ENCODE measurements at regions not wholly inside any gene's neighbourhood (a gene's known extent, or its start where the extent isn't known, plus 50 kb on each side); places are given as distances from the start of the nearest gene placed in this dataset.

DNA sequence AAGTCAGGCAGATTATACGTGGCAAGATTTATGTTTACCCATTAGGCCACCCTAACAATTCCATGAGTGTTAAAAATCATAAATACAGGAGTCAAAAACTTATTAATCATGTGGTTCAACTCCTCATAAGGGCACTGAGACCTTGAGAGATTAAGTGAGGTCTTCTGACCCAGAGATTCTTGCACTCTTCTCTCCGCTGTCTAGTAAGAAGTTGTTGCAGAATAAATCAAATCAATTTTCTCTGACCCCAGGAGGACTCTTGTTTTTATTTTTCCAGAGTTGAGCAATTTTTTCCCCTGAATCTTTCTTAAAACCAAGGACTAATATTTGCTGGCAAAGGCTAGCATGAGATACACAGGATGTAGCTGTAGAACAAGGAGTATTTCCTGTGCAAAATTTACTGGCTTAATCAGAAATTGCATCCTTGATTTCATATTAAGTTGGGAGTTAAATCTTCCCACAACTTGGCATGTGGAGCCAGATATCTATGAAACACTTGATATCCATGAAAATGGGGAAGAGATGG lies 90.9 kb upstream of the PTHLH start:
- TF ChIP-seq ZFX (IDR thresholded peaks at IDR 0.05): no peak
- TF ChIP-seq, protein P1, sequence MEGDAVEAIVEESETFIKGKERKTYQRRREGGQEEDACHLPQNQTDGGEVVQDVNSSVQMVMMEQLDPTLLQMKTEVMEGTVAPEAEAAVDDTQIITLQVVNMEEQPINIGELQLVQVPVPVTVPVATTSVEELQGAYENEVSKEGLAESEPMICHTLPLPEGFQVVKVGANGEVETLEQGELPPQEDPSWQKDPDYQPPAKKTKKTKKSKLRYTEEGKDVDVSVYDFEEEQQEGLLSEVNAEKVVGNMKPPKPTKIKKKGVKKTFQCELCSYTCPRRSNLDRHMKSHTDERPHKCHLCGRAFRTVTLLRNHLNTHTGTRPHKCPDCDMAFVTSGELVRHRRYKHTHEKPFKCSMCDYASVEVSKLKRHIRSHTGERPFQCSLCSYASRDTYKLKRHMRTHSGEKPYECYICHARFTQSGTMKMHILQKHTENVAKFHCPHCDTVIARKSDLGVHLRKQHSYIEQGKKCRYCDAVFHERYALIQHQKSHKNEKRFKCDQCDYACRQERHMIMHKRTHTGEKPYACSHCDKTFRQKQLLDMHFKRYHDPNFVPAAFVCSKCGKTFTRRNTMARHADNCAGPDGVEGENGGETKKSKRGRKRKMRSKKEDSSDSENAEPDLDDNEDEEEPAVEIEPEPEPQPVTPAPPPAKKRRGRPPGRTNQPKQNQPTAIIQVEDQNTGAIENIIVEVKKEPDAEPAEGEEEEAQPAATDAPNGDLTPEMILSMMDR (conservative IDR thresholded peaks at IDR 0.05): no peak

DNA sequence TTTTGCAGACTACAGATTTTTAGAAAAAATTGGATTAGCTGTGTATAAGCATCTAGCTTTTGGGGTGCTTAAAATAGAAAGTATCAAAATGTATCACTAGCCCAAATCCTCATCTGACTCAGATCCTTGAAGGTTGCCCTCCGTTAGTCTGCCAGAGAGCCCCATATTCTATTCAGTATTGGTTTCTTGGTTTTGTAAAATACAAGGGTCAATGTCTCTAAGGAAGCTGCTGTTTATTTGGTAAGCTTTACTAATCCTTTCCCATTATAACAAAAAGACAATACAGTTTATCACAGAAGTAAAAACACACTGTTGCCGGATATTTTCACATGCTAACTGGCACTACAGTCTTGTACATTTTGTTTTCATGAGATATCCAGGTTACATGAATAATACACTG lies 92.8 kb upstream of the PTHLH start:
- TF ChIP-seq ZFX (IDR thresholded peaks at IDR 0.05): no peak
- TF ChIP-seq, protein P1 (conservative IDR thresholded peaks at IDR 0.05): no peak
- H3K27ac ChIP-seq: no peak overlapping the region

More for the DNA sequence above, 90.9 kb upstream of the PTHLH start:
- no peak overlapping the region for H3K27ac ChIP-seq

DNA sequence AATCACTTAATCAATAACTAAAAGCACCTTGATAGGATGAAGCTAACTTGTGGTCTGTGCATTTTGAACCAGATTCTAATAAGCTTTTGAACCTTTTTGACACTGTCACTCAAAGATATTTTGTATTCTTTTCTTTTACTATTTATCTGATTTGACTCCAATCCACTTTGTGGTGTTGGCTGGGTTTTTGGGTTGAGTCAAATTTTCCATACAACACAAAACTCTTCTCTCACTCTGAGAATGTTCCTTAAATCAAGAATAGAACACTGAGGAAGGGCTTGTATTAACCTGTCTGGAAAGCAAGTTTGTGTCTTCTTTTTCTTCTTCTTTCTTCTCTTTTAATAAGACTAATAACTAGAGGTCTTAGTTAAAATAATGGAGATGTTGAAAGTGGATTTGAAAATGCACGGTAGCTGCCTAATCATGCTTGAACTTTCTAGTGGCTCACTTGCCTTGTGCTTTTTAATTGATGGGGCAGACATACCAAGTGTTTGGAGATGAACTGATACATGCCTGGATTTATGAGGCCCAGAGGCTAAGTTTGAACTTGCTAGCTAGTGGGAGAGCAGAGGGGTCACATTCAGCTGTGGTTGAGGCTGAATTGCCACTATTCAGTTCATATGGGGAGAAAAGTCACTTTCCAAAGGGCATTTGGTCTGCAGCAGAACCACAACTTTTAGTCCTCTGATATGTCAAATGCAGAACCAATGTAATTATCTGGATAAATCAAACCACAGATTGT lies 93.5 kb upstream of the PTHLH start:
- no peak overlapping the region for H3K27ac ChIP-seq
- no peak for TF ChIP-seq ZFX (IDR thresholded peaks at IDR 0.05)
- TF ChIP-seq, protein P1 (conservative IDR thresholded peaks at IDR 0.05): no peak

DNA sequence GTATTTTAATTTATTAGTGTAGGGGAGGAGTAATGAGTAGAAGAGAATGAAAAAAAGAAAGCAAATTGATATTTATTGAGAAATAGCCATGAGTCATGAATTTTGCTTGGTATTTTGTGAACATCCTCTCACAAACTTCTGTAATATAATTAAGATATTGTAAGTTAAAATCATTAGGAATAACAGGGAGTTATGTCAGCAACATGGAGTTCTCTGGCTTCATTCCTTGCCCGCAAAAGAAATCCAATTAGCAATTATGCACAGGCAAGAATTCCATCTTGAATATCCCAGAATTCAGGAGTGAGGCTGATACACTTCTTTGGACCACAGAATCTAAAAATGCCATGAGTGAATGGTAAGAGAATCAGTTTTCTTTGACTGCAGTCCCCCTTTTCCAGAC lies 94.3 kb upstream of the PTHLH start:
- H3K27ac ChIP-seq: no peak overlapping the region
- TF ChIP-seq ZFX (IDR thresholded peaks at IDR 0.05): no peak
- TF ChIP-seq, protein P1 (conservative IDR thresholded peaks at IDR 0.05): no peak

DNA sequence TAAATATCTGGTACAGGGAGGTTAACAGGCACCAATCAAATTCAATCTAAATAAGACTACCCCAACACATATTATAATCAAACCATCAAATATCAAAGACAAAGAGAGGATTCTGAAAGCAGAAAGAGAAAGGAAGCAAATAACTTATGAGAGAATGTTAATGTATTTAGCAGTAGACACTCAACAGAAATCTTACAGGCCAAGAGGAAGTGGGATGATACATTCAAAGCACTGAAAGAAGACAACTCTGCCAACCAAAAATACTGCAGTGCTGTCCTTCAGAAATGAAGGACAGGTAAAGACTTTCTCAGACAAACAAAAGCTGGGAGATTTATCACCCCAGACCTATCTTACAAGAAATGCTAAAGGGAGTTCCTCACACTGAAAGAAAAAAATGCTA lies 95.9 kb upstream of the PTHLH start:
- TF ChIP-seq, protein P1 (conservative IDR thresholded peaks at IDR 0.05): no peak
- TF ChIP-seq ZFX (IDR thresholded peaks at IDR 0.05): no peak
- no peak overlapping the region for H3K27ac ChIP-seq

DNA sequence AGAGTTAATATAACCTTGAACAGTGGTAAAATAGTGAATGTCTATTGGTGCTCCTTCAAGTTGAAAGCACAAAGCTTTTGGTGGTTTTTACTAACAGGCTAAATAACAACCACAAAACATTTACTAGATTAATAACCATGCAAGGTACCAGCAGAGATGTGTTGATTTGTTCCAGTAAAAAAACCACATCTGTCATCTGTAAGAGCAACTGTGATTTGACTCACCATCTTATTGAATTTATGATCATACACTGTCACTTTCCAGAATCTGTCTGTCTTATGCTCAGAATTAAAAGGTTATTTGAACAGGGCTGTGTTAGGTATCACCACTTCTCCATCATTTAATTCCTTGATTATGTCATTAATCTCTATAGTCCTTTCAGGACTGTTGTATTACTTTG lies 107.0 kb upstream of the PTHLH start:
- TF ChIP-seq, protein P1 (conservative IDR thresholded peaks at IDR 0.05): no peak
- TF ChIP-seq ZFX (IDR thresholded peaks at IDR 0.05): no peak
- H3K27ac ChIP-seq: no peak overlapping the region

DNA sequence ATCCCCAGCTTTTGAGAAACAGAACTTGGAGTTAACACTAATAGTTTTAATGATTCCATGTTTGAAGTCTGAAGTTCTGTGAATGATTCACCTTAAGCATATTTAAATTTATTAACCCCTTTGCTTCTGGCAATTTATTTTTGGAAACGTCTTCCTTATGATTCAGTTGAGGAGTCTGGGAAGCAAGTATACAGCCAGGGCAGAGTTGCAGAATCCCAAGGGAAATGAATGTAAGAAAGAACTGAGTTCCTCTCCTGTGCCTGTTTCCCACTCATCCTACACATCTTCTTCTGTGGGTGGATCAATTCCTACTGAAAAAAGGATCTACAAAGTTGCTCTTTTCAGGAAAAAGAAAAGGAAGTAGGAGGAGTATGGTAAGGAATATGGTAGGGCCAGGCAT lies 108.2 kb upstream of the CCDC91 start:
- H3K27ac ChIP-seq: no peak overlapping the region
- TF ChIP-seq ZFX (IDR thresholded peaks at IDR 0.05): no peak
- TF ChIP-seq, protein P1 (conservative IDR thresholded peaks at IDR 0.05): no peak

Data from C4-2B (cell line).